ENCODE measurements at regions not wholly inside any gene's neighbourhood (a gene's known extent, or its start where the extent isn't known, plus 50 kb on each side); places are given as distances from the start of the nearest gene placed in this dataset.

GRCh38 chr10:10096898-10097297 lies 920.8 kb upstream of the CELF2 start:
- TF ChIP-seq TAF1 (conservative IDR thresholded peaks at IDR 0.05) = no peak
- TF ChIP-seq CTCF (IDR thresholded peaks at IDR 0.05; ENCODE audit: low read depth, low read length, missing input control) = no peak
- TF ChIP-seq JUND (IDR thresholded peaks at IDR 0.05) = no peak
- no peak for TF ChIP-seq YY1 (IDR thresholded peaks at IDR 0.05)
- TF ChIP-seq FOXA1 (IDR thresholded peaks at IDR 0.05) = no peak
- no peak for TF ChIP-seq ATF3 (IDR thresholded peaks at IDR 0.05)
- TF ChIP-seq NR2F2 (IDR thresholded peaks at IDR 0.05) = no peak
- TF ChIP-seq ZBTB33 (IDR thresholded peaks at IDR 0.05) = no peak
- no peak for TF ChIP-seq HNF4G (IDR thresholded peaks at IDR 0.05)
- TF ChIP-seq REST (IDR thresholded peaks at IDR 0.05) = no peak
- TF ChIP-seq HNF4A (conservative IDR thresholded peaks at IDR 0.05) = no peak
- no peak for TF ChIP-seq GABPA (IDR thresholded peaks at IDR 0.05 in 1 of 2, conservative IDR thresholded peaks at IDR 0.05 in 1 of 2)
- TF ChIP-seq MAX (IDR thresholded peaks at IDR 0.05) = no peak
- TF ChIP-seq RXRA (IDR thresholded peaks at IDR 0.05) = no peak
- no peak for TF ChIP-seq EGR1 (IDR thresholded peaks at IDR 0.05; ENCODE audit: low read depth in 2 of 2)
- Histone ChIP-seq H3K9ac (ENCODE audit: low read depth in 1 of 2, low read length in 2 of 2) (no peak overlapping the region), H3K9me3 (ENCODE audit: control insufficient read depth in 4 of 4, low read length in 3 of 4) (no peaks in the 10 kb centered on the region), H3K27me3 (ENCODE audit: control insufficient read depth in 4 of 4, insufficient read depth in 4 of 4, low read length in 3 of 4) (no peaks in the 10 kb centered on the region), H3K36me3 (ENCODE audit: control insufficient read depth in 4 of 4, insufficient read depth in 3 of 4, low read depth in 1 of 4, low read length in 3 of 4) (no peaks in the 10 kb centered on the region), H3K27ac (ENCODE audit: low read depth in 1 of 2, low read length in 2 of 2) (no peak overlapping the region), H3K4me1 (ENCODE audit: control insufficient read depth in 4 of 4, insufficient read depth in 4 of 4, low read length in 3 of 4) (no peaks in the 10 kb centered on the region), H3K4me3 (ENCODE audit: low read depth in 1 of 3, low read length in 3 of 3) (no peak overlapping the region)
- no peak for DNase-seq (ENCODE audit: low spot score)
- 80% methylated on average over 3 of the region's 3 CpGs for WGBS

- no peak for DNase-seq (ENCODE audit: low spot score)
- Histone ChIP-seq H3K4me3 (ENCODE audit: low read depth in 1 of 3, low read length in 3 of 3) (no peak overlapping the region), H3K9me3 (ENCODE audit: control insufficient read depth in 4 of 4, low read length in 3 of 4) (no peaks in the 10 kb centered on the region), H3K27ac (ENCODE audit: low read depth in 1 of 2, low read length in 2 of 2) (no peak overlapping the region), H3K36me3 (ENCODE audit: control insufficient read depth in 4 of 4, insufficient read depth in 3 of 4, low read depth in 1 of 4, low read length in 3 of 4) (no peaks in the 10 kb centered on the region), H3K4me1 (ENCODE audit: control insufficient read depth in 4 of 4, insufficient read depth in 4 of 4, low read length in 3 of 4) (no peaks in the 10 kb centered on the region), H3K9ac (ENCODE audit: low read depth in 1 of 2, low read length in 2 of 2) (no peak overlapping the region), H3K27me3 (ENCODE audit: control insufficient read depth in 4 of 4, insufficient read depth in 4 of 4, low read length in 3 of 4) (no peaks in the 10 kb centered on the region)
- 84% methylated on average over 5 of the region's 5 CpGs for WGBS
- TF ChIP-seq JUND (IDR thresholded peaks at IDR 0.05) = no peak
- no peak for TF ChIP-seq MAX (IDR thresholded peaks at IDR 0.05)
- TF ChIP-seq YY1 (IDR thresholded peaks at IDR 0.05) = no peak
- no peak for TF ChIP-seq ZBTB33 (IDR thresholded peaks at IDR 0.05)
- TF ChIP-seq GABPA (IDR thresholded peaks at IDR 0.05 in 1 of 2, conservative IDR thresholded peaks at IDR 0.05 in 1 of 2) = no peak
- no peak for TF ChIP-seq HNF4G (IDR thresholded peaks at IDR 0.05)
- no peak for TF ChIP-seq ATF3 (IDR thresholded peaks at IDR 0.05)
- TF ChIP-seq REST (IDR thresholded peaks at IDR 0.05) = no peak
- TF ChIP-seq NR2F2 (IDR thresholded peaks at IDR 0.05) = no peak
- no peak for TF ChIP-seq FOXA2 (IDR thresholded peaks at IDR 0.05)
- TF ChIP-seq RAD21 (IDR thresholded peaks at IDR 0.05) = no peak
- no peak for TF ChIP-seq FOXA1 (IDR thresholded peaks at IDR 0.05)
- no peak for TF ChIP-seq RXRA (IDR thresholded peaks at IDR 0.05)
These were observed 916.6 kb upstream of the CELF2 start for GRCh38 chr10:10101106-10101505.
